A673 (cell line): ENCODE measurements at regions not wholly inside any gene's neighbourhood (a gene's known extent, or its start where the extent isn't known, plus 50 kb on each side); places are given as distances from the start of the nearest gene placed in this dataset.
A peak's percentile ranks its signal among the peaks of the same experiment; 100 is the strongest.

ENCODE experiments used
- BruUV-seq: library from RNA; stranded (reverse); fragments of 400-500 nt; replicated peaks from 2 replicates; lab custom pipeline; 2021; lab: Mats Ljungman, UMichigan
- CTCF ChIA-PET: fragments of 300-600 bp; sonication (Branson Sonifier 250); formaldehyde crosslinking; loops from one replicate; lab custom pipeline; 2022; ENCODE audit warnings: antibody characterized with exemption; lab: Charles Lee
- POLR2A ChIA-PET: fragments of 300-600 bp; sonication (Branson Sonifier 250); formaldehyde crosslinking; loops from one replicate; lab custom pipeline; 2022; ENCODE audit warnings: antibody characterized with exemption; ENCODE audit not compliant: low non-redundant PET; lab: Charles Lee
- DNase-seq: peaks from one replicate; pipeline ENCODE4 v3.0.0-alpha.2; 2015; ENCODE audit warnings: low spot score
- H3K27ac ChIP-seq: fragments of 200-600 bp; sonication (generic); 2 replicates; pipeline ENCODE4 v1.5.1; 2016; ENCODE audit warnings: mixed run types, low read depth, mild to moderate bottlenecking, mixed read lengths, antibody characterized with exemption, low read length; ENCODE audit not compliant: poor library complexity, severe bottlenecking
- H3K27me3 ChIP-seq: fragments of 200-600 bp; sonication (generic); replicated peaks from 2 replicates; pipeline ENCODE4 v1.6.1; 2017; ENCODE audit warnings: mixed run types, low read depth, mild to moderate bottlenecking, mixed read lengths, antibody characterized with exemption, low read length; ENCODE audit not compliant: insufficient read depth, poor library complexity
- H3K36me3 ChIP-seq: fragments of 200-600 bp; sonication (generic); 2 replicates; pipeline ENCODE4 v1.6.1; 2016; ENCODE audit warnings: mixed run types, mild to moderate bottlenecking, mixed read lengths, antibody characterized with exemption, low read length; ENCODE audit not compliant: insufficient read depth, poor library complexity, severe bottlenecking
- H3K4me1 ChIP-seq: fragments of 200-600 bp; sonication (generic); 2 replicates; pipeline ENCODE4 v1.6.1; 2017; ENCODE audit warnings: mixed run types, mild to moderate bottlenecking, mixed read lengths, antibody characterized with exemption, low read length; ENCODE audit not compliant: insufficient read depth, poor library complexity, severe bottlenecking
- H3K4me3 ChIP-seq: fragments of 200-600 bp; sonication (generic); 2 replicates; pipeline ENCODE4 v1.5.1; 2016; ENCODE audit warnings: low read depth, mixed run types, mild to moderate bottlenecking, mixed read lengths, low read length; ENCODE audit not compliant: poor library complexity, severe bottlenecking
- H3K9me3 ChIP-seq: fragments of 200-600 bp; sonication (generic); 2 replicates; pipeline ENCODE4 v1.6.1; 2016; ENCODE audit warnings: mixed run types, low read depth, mild to moderate bottlenecking, mixed read lengths, antibody characterized with exemption, low read length; ENCODE audit not compliant: poor library complexity, severe bottlenecking
- EZH2 ChIP-seq: fragments of 200-600 bp; sonication (generic); IDR thresholded peaks from 2 replicates; pipeline ENCODE4 v1.6.1; 2017; ENCODE audit warnings: borderline replicate concordance, low read depth, mild to moderate bottlenecking, mixed read lengths, antibody characterized with exemption, low read length; ENCODE audit not compliant: poor library complexity, severe bottlenecking
- intact Hi-C: fragments of 100-400 bp; cut with micrococcal nuclease; formaldehyde crosslinking; loops from one replicate; pipeline ENCODE4 v1.10.0; 2022; ENCODE audit not compliant: unreplicated experiment
- TF ChIP-seq, protein P1 (sequence below): fragments of 300-800, 200-600 bp; sonication (generic); conservative IDR thresholded peaks from 2 replicates; pipeline ENCODE4 v1.5.1; 2017; ENCODE audit warnings: low read depth, mild to moderate bottlenecking, antibody characterized with exemption, low read length, moderate library complexity, mixed read lengths

DNA sequence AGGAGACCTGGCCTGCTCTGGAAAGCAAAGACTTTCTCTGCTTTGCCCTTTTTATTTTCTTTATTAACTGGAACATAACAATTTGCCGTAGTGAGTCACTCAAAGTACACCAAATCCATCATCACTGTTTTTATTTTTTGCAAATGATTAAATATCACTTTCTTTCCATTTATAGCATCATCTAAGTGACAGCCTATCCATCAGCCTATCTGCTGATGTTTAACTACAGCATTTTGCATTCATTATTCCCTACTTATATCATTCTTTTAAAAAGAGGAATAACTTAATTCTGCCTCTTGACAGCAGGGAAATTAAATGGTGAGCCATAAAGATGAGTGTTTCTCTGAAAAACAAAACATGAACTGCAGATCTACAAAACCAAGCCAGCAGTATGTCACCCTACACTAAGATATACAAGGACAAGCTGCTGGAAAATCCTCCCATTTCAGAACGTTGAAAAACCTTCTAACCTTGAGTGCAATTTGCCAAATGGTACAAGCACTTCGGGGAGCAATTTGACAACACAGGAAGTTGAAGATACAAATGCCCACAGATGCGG is 821.3 kb upstream of the TMEM132C start:
- Histone ChIP-seq H3K4me1 (no peaks in the 10 kb centered on the region), H3K27ac (no peak overlapping the region), H3K9me3 (no peaks in the 10 kb centered on the region), H3K4me3 (no peak overlapping the region), H3K36me3 (no peaks in the 10 kb centered on the region), H3K27me3 (no peaks in the 10 kb centered on the region)
- ChIA-PET CTCF (no interaction called here), POLR2A (no interaction called here)
- BruUV-seq: no TSS peak
- intact Hi-C loops: no loop called here
- TF ChIP-seq, protein P1, sequence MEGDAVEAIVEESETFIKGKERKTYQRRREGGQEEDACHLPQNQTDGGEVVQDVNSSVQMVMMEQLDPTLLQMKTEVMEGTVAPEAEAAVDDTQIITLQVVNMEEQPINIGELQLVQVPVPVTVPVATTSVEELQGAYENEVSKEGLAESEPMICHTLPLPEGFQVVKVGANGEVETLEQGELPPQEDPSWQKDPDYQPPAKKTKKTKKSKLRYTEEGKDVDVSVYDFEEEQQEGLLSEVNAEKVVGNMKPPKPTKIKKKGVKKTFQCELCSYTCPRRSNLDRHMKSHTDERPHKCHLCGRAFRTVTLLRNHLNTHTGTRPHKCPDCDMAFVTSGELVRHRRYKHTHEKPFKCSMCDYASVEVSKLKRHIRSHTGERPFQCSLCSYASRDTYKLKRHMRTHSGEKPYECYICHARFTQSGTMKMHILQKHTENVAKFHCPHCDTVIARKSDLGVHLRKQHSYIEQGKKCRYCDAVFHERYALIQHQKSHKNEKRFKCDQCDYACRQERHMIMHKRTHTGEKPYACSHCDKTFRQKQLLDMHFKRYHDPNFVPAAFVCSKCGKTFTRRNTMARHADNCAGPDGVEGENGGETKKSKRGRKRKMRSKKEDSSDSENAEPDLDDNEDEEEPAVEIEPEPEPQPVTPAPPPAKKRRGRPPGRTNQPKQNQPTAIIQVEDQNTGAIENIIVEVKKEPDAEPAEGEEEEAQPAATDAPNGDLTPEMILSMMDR: no peak
- TF ChIP-seq EZH2: no peak
- no peak for DNase-seq

DNA sequence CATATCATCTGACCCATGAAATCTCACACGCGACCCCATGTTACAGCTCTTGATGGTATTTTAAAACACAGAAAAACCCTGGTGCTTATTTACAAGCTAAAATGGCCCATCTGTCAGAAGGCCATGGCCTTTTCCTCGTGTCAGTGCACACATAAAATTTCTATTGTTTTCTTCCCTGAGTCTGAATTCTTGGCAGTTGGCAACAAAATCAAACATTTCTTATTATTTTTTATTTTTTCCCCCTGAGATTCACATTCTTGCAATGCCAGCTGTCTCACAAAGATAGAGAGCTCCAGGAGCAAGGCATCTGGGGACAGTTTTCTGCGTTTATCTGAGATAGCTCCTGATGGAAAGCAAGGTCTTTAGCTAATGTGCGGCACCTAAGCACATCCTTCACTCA is 818.1 kb upstream of the TMEM132C start:
- CTCF ChIA-PET: no interaction called here
- BruUV-seq: no TSS peak
- POLR2A ChIA-PET: no interaction called here

GRCh38 chr12:127450826-127451225 is 816.1 kb upstream of the TMEM132C start:
- no peak for DNase-seq

More for the DNA sequence above, 818.1 kb upstream of the TMEM132C start:
- H3K36me3 ChIP-seq: no peaks in the 10 kb centered on the region
- intact Hi-C loops: no loop called here
- no peak overlapping the region for H3K4me3 ChIP-seq
- H3K27me3 ChIP-seq: peaks cover 1% of the 10 kb centered on the region
- no peak overlapping the region for H3K27ac ChIP-seq
- DNase-seq: no peak
- H3K9me3 ChIP-seq: no peaks in the 10 kb centered on the region
- H3K4me1 ChIP-seq: no peaks in the 10 kb centered on the region
- TF ChIP-seq, protein P1: no peak
- no peak for TF ChIP-seq EZH2

More at GRCh38 chr12:127450826-127451225, 816.1 kb upstream of the TMEM132C start:
- BruUV-seq: no TSS peak
- POLR2A ChIA-PET: no interaction called here
- no peak overlapping the region for H3K4me3 ChIP-seq
- CTCF ChIA-PET: interaction anchor here (1.3 kb wide), 1 partner anchor 227 kb away, joined by 4 read pairs; no protein-coding TSS in a partner anchor
- H3K4me1 ChIP-seq: no peaks in the 10 kb centered on the region
- no peaks in the 10 kb centered on the region for H3K9me3 ChIP-seq
- H3K27ac ChIP-seq: no peak overlapping the region
- TF ChIP-seq, protein P1: 0 out of 2 replicates have a peak, but pooled peaks have one; percentile 24
- no peak for TF ChIP-seq EZH2
- intact Hi-C loops: no loop called here
- H3K27me3 ChIP-seq: peaks cover 19% of the 10 kb centered on the region
- H3K36me3 ChIP-seq: no peaks in the 10 kb centered on the region
